Gastrocnemius medialis (tissue), 4 donors: ENCODE measurements at regions not wholly inside any gene's neighbourhood (a gene's known extent, or its start where the extent isn't known, plus 50 kb on each side); places are given as distances from the start of the nearest gene placed in this dataset.

ENCODE experiments used
- ATAC-seq, 2 donors: fragments of 150-250 bp; one replicate each; pipeline ENCODE4 v1.9.1; 2016
- DNase-seq, 2 donors: peaks; one replicate each; pipeline ENCODE4 v3.0.0-alpha.2; 2019
- H3K27ac ChIP-seq, 4 donors: fragments of 200-600 bp; sonication (generic); 1 replicate in 1 of 4; 2 replicates in 3 of 4; pipeline ENCODE4 v1.5.1; 2016 to 2018; ENCODE audit warnings: mild to moderate bottlenecking in 2 of 4, moderate library complexity in 1 of 4
- H3K27me3 ChIP-seq, 3 donors: fragments of 200-600 bp; sonication (generic) in 2 of 3; 1 replicate in 1 of 3; 2 replicates in 2 of 3; pipeline versions ENCODE4 v1.5.1 to v1.6.0; 2016 to 2019; ENCODE audit warnings: mild to moderate bottlenecking in 1 of 3, moderate library complexity in 1 of 3
- H3K36me3 ChIP-seq, 2 donors: fragments of 200-600 bp; sonication (generic) in 1 of 2; one replicate each; pipeline ENCODE4 v1.5.1; 2017 to 2018
- H3K4me1 ChIP-seq, 2 donors: fragments of 200-600 bp; sonication (generic) in 1 of 2; one replicate each; pipeline ENCODE4 v1.5.1; 2016 to 2017; ENCODE audit warnings: mild to moderate bottlenecking in 2 of 2
- H3K4me3 ChIP-seq, 4 donors: fragments of 200-600 bp; sonication (generic) in 3 of 4; 1 replicate in 1 of 4; 2 replicates in 3 of 4; pipeline ENCODE4 v1.5.1; 2016 to 2019; ENCODE audit warnings: mild to moderate bottlenecking in 2 of 4
- H3K9me3 ChIP-seq, 3 donors: fragments of 200-600 bp; sonication (generic) in 2 of 3; 1 replicate in 1 of 3; 2 replicates in 2 of 3; pipeline ENCODE4 v1.5.1; 2016 to 2019
- POLR2A ChIP-seq, 2 donors: fragments of 450-650 bp; IDR thresholded peaks; one replicate each; pipeline ENCODE4 v1.6.1; 2017; ENCODE audit warnings: antibody characterized with exemption in 2 of 2, mild to moderate bottlenecking in 2 of 2, moderate library complexity in 2 of 2
- in situ Hi-C, 4 donors: fragments of 200-750 bp; cut with MboI; loops; one replicate each; pipeline versions ENCODE4 v1.15.0 to v1.8.0; 2017; ENCODE audit warnings: low sequenced_read_pairs in 4 of 4
- intact Hi-C: fragments of 100-400 bp; cut with DNase I; formaldehyde crosslinking; loops from one replicate; pipeline ENCODE4 v1.15.1; 2023; ENCODE audit warnings: low total_unique reads
- TF ChIP-seq, protein P1 (sequence below), 5 experiments: fragments of 450-650 bp in 3 of 5; fragments of 200-600 bp in 2 of 5; sonication (generic) in 2 of 5; IDR thresholded peaks in 4 of 5; conservative IDR thresholded peaks in 1 of 5; 1 replicate in 4 of 5; 2 replicates in 1 of 5; pipeline ENCODE4 v1.5.1; 2016 to 2019; ENCODE audit warnings: antibody characterized with exemption in 5 of 5, mild to moderate bottlenecking in 3 of 5, moderate library complexity in 3 of 5

DNA sequence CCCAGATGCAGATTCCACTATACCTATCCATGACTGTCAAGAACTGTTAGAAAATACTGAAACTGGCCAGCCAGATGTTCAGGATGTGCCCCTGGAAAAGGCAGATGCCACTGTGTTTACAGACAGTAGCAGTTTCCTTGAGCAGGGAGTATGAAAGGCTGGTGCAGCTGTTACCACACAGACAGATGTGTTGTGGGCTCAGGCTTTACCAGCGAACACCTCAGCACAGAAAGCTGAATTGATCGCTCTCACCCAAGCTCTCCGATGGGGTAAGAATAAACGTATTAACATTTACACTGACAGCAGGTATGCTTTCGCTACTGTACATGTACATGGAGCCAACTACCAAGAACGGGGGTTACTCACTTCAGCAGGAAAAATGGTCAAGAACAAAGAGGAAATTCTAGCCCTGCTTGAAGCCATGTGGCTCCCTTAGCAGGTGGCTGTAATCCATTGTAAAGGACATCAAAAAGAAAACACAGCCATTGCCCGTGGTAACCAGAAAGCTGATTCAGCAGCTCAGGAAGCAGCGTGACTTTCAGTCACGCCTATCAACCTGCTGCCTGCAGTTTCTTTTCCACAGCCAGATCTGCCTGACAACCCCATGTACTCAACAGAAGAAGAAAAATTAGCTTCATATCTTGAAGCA, 459.7 kb upstream of the HTR1E start:
- no peak for ATAC-seq
- Histone ChIP-seq H3K4me1 (no peaks in the 10 kb centered on the region), H3K36me3 (no peaks in the 10 kb centered on the region), H3K4me3 (no peak overlapping the region), H3K27me3 (no peaks in the 10 kb centered on the region), H3K9me3 (no peaks in the 10 kb centered on the region), H3K27ac (no peak overlapping the region)
- in situ Hi-C loops (no loop called here), intact Hi-C loops (no loop called here)
- no peak for DNase-seq
- no peak for TF ChIP-seq POLR2A (IDR thresholded peaks at IDR 0.05)
- TF ChIP-seq, protein P1, sequence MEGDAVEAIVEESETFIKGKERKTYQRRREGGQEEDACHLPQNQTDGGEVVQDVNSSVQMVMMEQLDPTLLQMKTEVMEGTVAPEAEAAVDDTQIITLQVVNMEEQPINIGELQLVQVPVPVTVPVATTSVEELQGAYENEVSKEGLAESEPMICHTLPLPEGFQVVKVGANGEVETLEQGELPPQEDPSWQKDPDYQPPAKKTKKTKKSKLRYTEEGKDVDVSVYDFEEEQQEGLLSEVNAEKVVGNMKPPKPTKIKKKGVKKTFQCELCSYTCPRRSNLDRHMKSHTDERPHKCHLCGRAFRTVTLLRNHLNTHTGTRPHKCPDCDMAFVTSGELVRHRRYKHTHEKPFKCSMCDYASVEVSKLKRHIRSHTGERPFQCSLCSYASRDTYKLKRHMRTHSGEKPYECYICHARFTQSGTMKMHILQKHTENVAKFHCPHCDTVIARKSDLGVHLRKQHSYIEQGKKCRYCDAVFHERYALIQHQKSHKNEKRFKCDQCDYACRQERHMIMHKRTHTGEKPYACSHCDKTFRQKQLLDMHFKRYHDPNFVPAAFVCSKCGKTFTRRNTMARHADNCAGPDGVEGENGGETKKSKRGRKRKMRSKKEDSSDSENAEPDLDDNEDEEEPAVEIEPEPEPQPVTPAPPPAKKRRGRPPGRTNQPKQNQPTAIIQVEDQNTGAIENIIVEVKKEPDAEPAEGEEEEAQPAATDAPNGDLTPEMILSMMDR (IDR thresholded peaks at IDR 0.05 in 4 of 5, conservative IDR thresholded peaks at IDR 0.05 in 1 of 5): no peak

DNA sequence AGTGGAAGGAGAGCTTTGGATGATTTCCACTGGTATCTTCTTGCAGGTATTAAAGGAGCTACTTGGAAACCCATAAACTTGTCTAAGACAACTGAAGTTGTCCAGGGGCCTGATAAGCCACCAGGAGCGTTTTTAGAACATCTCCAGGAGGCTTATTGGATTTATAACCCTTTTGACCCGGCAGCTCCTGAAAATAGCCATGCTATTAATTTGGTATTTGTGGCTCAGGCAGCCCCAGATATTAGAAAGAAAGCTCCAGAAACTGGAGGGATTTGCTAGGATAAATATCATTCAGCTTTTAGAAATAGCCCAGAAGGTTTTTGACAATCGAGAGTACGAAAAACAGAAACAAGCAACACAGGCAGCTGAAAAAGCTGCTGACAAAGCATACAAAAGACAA, 461.0 kb upstream of the HTR1E start:
- Histone ChIP-seq H3K27ac (no peak overlapping the region), H3K4me3 (no peak overlapping the region), H3K9me3 (no peaks in the 10 kb centered on the region), H3K36me3 (no peaks in the 10 kb centered on the region), H3K27me3 (no peaks in the 10 kb centered on the region), H3K4me1 (no peaks in the 10 kb centered on the region)
- in situ Hi-C loops (no loop called here), intact Hi-C loops (no loop called here)
- ATAC-seq (no peak), DNase-seq (no peak)
- TF ChIP-seq, protein P1 (IDR thresholded peaks at IDR 0.05 in 4 of 5, conservative IDR thresholded peaks at IDR 0.05 in 1 of 5): no peak
- no peak for TF ChIP-seq POLR2A (IDR thresholded peaks at IDR 0.05)

DNA sequence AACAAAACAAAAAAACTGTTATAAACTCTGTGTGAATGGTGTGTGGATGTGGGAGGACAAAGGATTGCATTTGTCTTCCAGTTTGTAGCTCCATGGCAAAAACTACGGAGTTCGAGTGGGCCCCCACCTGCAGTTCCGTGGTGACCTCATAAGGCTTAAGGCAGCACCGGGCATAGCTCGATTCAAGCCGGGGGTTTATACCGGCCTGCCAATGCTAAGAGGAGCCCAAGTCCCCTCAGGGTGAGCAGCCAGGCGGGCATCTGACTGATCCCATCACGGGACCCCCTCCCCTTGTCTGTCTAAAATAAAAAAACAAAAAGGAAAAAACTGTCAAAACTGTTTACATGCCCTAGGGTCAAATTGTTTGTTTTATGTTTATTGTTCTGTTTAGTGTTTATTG, 463.2 kb upstream of the HTR1E start:
- DNase-seq: no peak
- in situ Hi-C loops (no loop called here), intact Hi-C loops (no loop called here)
- no peak for TF ChIP-seq POLR2A (IDR thresholded peaks at IDR 0.05)
- TF ChIP-seq, protein P1 (IDR thresholded peaks at IDR 0.05 in 4 of 5, conservative IDR thresholded peaks at IDR 0.05 in 1 of 5): no peak
- Histone ChIP-seq H3K4me1 (no peaks in the 10 kb centered on the region), H3K4me3 (no peak overlapping the region), H3K9me3 (no peaks in the 10 kb centered on the region), H3K36me3 (no peaks in the 10 kb centered on the region), H3K27ac (no peak overlapping the region), H3K27me3 (no peaks in the 10 kb centered on the region)
- no peak for ATAC-seq

DNA sequence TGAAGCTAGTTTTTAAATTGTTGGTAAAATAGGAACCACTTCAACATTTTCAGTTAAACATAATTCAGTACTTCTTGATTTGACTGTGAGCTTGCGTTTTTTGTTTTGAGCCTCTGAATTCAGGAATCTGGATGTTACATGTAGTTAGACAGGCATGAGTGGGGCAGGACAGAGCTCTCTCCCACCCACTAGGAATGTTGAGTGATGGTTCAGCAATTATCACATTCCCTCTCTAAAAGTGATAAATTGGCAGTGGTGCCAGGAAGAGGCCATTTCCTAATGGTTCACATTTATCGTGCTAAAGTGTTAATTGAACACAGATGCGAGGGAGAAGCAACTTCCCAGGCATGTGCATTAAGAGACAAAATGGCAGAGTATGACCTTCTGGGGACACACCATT, 465.5 kb upstream of the HTR1E start:
- intact Hi-C loops: no loop called here
- Histone ChIP-seq H3K4me3 (no peak overlapping the region), H3K27me3 (no peaks in the 10 kb centered on the region), H3K4me1 (no peaks in the 10 kb centered on the region), H3K9me3 (no peaks in the 10 kb centered on the region), H3K27ac (no peak overlapping the region), H3K36me3 (no peaks in the 10 kb centered on the region)
- DNase-seq (no peak), ATAC-seq (no peak)
- in situ Hi-C loops: no loop called here
- TF ChIP-seq, protein P1 (IDR thresholded peaks at IDR 0.05 in 4 of 5, conservative IDR thresholded peaks at IDR 0.05 in 1 of 5): no peak
- no peak for TF ChIP-seq POLR2A (IDR thresholded peaks at IDR 0.05)

DNA sequence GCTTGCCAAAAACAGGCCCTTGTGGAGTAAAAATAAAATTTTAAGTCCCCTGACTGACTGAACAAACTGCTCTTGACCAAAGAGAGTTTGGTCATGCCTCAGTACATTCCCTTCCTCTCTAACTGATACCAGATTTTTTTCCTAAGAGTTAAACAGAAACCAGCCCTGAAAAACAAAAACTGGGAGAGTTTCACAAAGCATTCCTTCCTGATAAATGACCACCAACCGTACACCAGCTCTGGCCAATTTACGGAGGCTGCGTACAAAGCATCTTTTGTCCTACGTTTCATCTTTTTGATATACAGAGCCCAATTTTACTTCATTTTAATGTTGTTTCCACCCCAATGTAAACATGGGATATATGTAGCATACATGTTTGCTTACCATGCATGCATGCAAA, 477.4 kb upstream of the HTR1E start:
- Histone ChIP-seq H3K9me3 (no peaks in the 10 kb centered on the region), H3K27me3 (no peaks in the 10 kb centered on the region), H3K36me3 (no peaks in the 10 kb centered on the region), H3K27ac (no peak overlapping the region), H3K4me3 (no peak overlapping the region), H3K4me1 (no peaks in the 10 kb centered on the region)
- DNase-seq (no peak), ATAC-seq (no peak)
- TF ChIP-seq POLR2A (IDR thresholded peaks at IDR 0.05): no peak
- TF ChIP-seq, protein P1 (IDR thresholded peaks at IDR 0.05 in 4 of 5, conservative IDR thresholded peaks at IDR 0.05 in 1 of 5): no peak
- intact Hi-C loops (no loop called here), in situ Hi-C loops (no loop called here)
